Keratinocyte (primary cell): ENCODE measurements at regions not wholly inside any gene's neighbourhood (a gene's known extent, or its start where the extent isn't known, plus 50 kb on each side); places are given as distances from the start of the nearest gene placed in this dataset.

ENCODE experiments used
- DNase-seq: peaks from one replicate; pipeline ENCODE4 v3.0.0-alpha.2; 2011; ENCODE audit warnings: low read depth, missing footprints, low spot score
- FAIRE-seq: peaks from 2 replicates; lab custom pipeline; 2011; peaks lifted over from hg19 to GRCh38; lab: Jason Lieb, UNC
- H2AFZ ChIP-seq: 2 replicates; pipeline ENCODE4 v1.6.0; 2012; ENCODE audit warnings: low read length, control low read depth, inconsistent platforms; ENCODE audit not compliant: control insufficient read depth
- H3K27ac ChIP-seq: 2 replicates; pipeline ENCODE4 v1.5.1; 2011; ENCODE audit warnings: low read length; ENCODE audit not compliant: control insufficient read depth, insufficient read depth
- H3K27me3 ChIP-seq: 3 replicates; pipeline ENCODE4 v1.6.0; 2011; ENCODE audit warnings: low read length; ENCODE audit not compliant: control insufficient read depth, insufficient read depth; ENCODE audit errors: extremely low read depth
- H3K36me3 ChIP-seq, 2 experiments: 2 replicates in 1 of 2; 3 replicates in 1 of 2; pipeline ENCODE4 v1.5.1; 2011; ENCODE audit warnings: low read length in 2 of 2, mild to moderate bottlenecking in 1 of 2; ENCODE audit not compliant: control insufficient read depth in 2 of 2, insufficient read depth in 2 of 2; ENCODE audit errors: extremely low read depth in 1 of 2
- H3K4me1 ChIP-seq: 3 replicates; pipeline ENCODE4 v1.5.1; 2011; ENCODE audit warnings: low read length; ENCODE audit not compliant: control insufficient read depth, insufficient read depth; ENCODE audit errors: extremely low read depth
- H3K4me2 ChIP-seq: 3 replicates; pipeline ENCODE4 v1.6.0; 2011; ENCODE audit warnings: low read depth, low read length; ENCODE audit not compliant: control insufficient read depth, insufficient read depth; ENCODE audit errors: extremely low read depth
- H3K4me3 ChIP-seq, 3 experiments: fragments of 200-600 bp in 1 of 3; sonication (generic) in 1 of 3; 2 replicates in 2 of 3; 3 replicates in 1 of 3; pipeline ENCODE4 v1.5.1; 2011 to 2016; ENCODE audit warnings: low read length in 3 of 3, mild to moderate bottlenecking in 3 of 3, control low read depth in 2 of 3, inconsistent platforms in 1 of 3, low read depth in 1 of 3, mixed read lengths in 1 of 3, mixed run types in 1 of 3, moderate library complexity in 1 of 3; ENCODE audit not compliant: control insufficient read depth in 2 of 3, insufficient read depth in 2 of 3; ENCODE audit errors: extremely low read depth in 1 of 3
- H3K79me2 ChIP-seq: 2 replicates; pipeline ENCODE4 v1.6.0; 2012; ENCODE audit warnings: low read length; ENCODE audit not compliant: control insufficient read depth, insufficient read depth
- H3K9ac ChIP-seq: 3 replicates; pipeline ENCODE4 v1.6.0; 2011; ENCODE audit warnings: low read length; ENCODE audit not compliant: control insufficient read depth, insufficient read depth; ENCODE audit errors: extremely low read depth
- H3K9me1 ChIP-seq: 3 replicates; pipeline ENCODE4 v1.6.0; 2011; ENCODE audit warnings: low read length; ENCODE audit not compliant: control insufficient read depth, insufficient read depth; ENCODE audit errors: extremely low read depth
- H3K9me3 ChIP-seq: 2 replicates; pipeline ENCODE4 v1.5.1; 2012; ENCODE audit warnings: low read depth, low read length; ENCODE audit not compliant: control insufficient read depth
- H4K20me1 ChIP-seq: 3 replicates; pipeline ENCODE4 v1.6.0; 2011; ENCODE audit warnings: low read length; ENCODE audit not compliant: control insufficient read depth, insufficient read depth; ENCODE audit errors: extremely low read depth
- CTCF ChIP-seq, 3 experiments: IDR thresholded peaks in 1 of 3; conservative IDR thresholded peaks in 1 of 3; optimal IDR thresholded peaks in 1 of 3; 2 replicates in 2 of 3; 3 replicates in 1 of 3; pipeline versions ENCODE3 to v1.5.1; 2011; ENCODE audit warnings: low read length in 3 of 3, mild to moderate bottlenecking in 3 of 3, moderate library complexity in 2 of 3, control low read depth in 1 of 3, inconsistent platforms in 1 of 3; ENCODE audit not compliant: insufficient read depth in 2 of 3; ENCODE audit errors: extremely low read depth in 1 of 3
- EZH2 ChIP-seq: IDR thresholded peaks from one replicate; pipeline ENCODE4 v1.6.1; 2012; ENCODE audit warnings: inconsistent platforms, mild to moderate bottlenecking, low read length, moderate library complexity
- dilution Hi-C: fragments of 300-500 bp; cut with MboI; formaldehyde crosslinking; loops from one replicate; pipeline ENCODE4 v1.7.0; 2020; ENCODE audit warnings: low sequenced_read_pairs; ENCODE audit not compliant: extremely low pct_ligation_motif_present

GRCh38 chr1:173353350-173353749, 123.8 kb upstream of the PRDX6 start:
- Histone ChIP-seq H3K79me2 (no peaks in the 10 kb centered on the region), H3K9me1 (no peaks in the 10 kb centered on the region), H3K4me1 (peaks cover 11% of the 10 kb centered on the region), H2AFZ (no peak overlapping the region), H3K9me3 (peaks cover 2% of the 10 kb centered on the region), H3K4me3 (no peak overlapping the region), H3K9ac (no peak overlapping the region), H3K36me3 (no peaks in the 10 kb centered on the region), H3K27me3 (no peaks in the 10 kb centered on the region), H3K27ac (no peak overlapping the region), H4K20me1 (no peaks in the 10 kb centered on the region), H3K4me2 (no peak overlapping the region)
- DNase-seq (no peak), FAIRE-seq (no peak)
- dilution Hi-C loops: no loop called here
- TF ChIP-seq CTCF (optimal IDR thresholded peaks at IDR 0.05 in 1 of 3, IDR thresholded peaks at IDR 0.05 in 1 of 3, conservative IDR thresholded peaks at IDR 0.05 in 1 of 3; ENCODE audit: extremely low read depth in 1 of 3, insufficient read depth in 2 of 3, low read length in 3 of 3): no peak
- TF ChIP-seq EZH2: no peak

- Histone ChIP-seq H3K4me2 (no peak overlapping the region), H3K36me3 (no peaks in the 10 kb centered on the region), H3K4me3 (no peak overlapping the region), H3K9me1 (no peaks in the 10 kb centered on the region), H2AFZ (no peak overlapping the region), H3K27ac (no peak overlapping the region), H3K27me3 (no peaks in the 10 kb centered on the region), H4K20me1 (no peaks in the 10 kb centered on the region), H3K9ac (no peak overlapping the region), H3K9me3 (peaks cover 2% of the 10 kb centered on the region), H3K4me1 (peaks cover 11% of the 10 kb centered on the region), H3K79me2 (no peaks in the 10 kb centered on the region)
- no peak for TF ChIP-seq CTCF (optimal IDR thresholded peaks at IDR 0.05 in 1 of 3, IDR thresholded peaks at IDR 0.05 in 1 of 3, conservative IDR thresholded peaks at IDR 0.05 in 1 of 3; ENCODE audit: extremely low read depth in 1 of 3, insufficient read depth in 2 of 3, low read length in 3 of 3)
- no peak for TF ChIP-seq EZH2
- FAIRE-seq (no peak), DNase-seq (no peak)
- dilution Hi-C loops: no loop called here
These were observed 122.2 kb upstream of the PRDX6 start for GRCh38 chr1:173354937-173355280.
